CD14-positive monocyte (primary cell): ENCODE measurements at regions not wholly inside any gene's neighbourhood (a gene's known extent, or its start where the extent isn't known, plus 50 kb on each side); places are given as distances from the start of the nearest gene placed in this dataset.

Experiments used
- DNase-seq, 3 donors: peaks; one replicate each; pipeline ENCODE4 v3.0.0-alpha.2; 2011 to 2022
- H2AFZ ChIP-seq: 2 replicates; pipeline ENCODE4 v1.6.0; 2012; ENCODE audit warnings: mild to moderate bottlenecking, low read depth, low read length, inconsistent platforms; ENCODE audit not compliant: insufficient read depth, poor library complexity, severe bottlenecking
- H3K27ac ChIP-seq, 2 donors: 1 replicate in 1 of 2; 2 replicates in 1 of 2; pipeline ENCODE4 v1.5.1; 2012 to 2013; ENCODE audit warnings: low read length in 2 of 2, control low read depth in 1 of 2, inconsistent platforms in 1 of 2, low read depth in 1 of 2, mild to moderate bottlenecking in 1 of 2
- H3K27me3 ChIP-seq, 2 donors: one replicate each; pipeline versions ENCODE4 v1.6.0 to v1.6.1; 2011 to 2013; ENCODE audit warnings: low read length in 2 of 2; ENCODE audit not compliant: control insufficient read depth in 2 of 2, insufficient read depth in 2 of 2
- H3K36me3 ChIP-seq, 2 donors: replicated peaks in 1 of 2; 1 replicate in 1 of 2; 2 replicates in 1 of 2; pipeline versions ENCODE4 v1.5.1 to v1.6.1; 2012 to 2013; ENCODE audit warnings: low read length in 2 of 2, control low read depth in 1 of 2, inconsistent platforms in 1 of 2, mild to moderate bottlenecking in 1 of 2; ENCODE audit not compliant: insufficient read depth in 2 of 2, control insufficient read depth in 1 of 2
- H3K4me1 ChIP-seq, 2 donors: 1 replicate in 1 of 2; 2 replicates in 1 of 2; pipeline versions ENCODE4 v1.5.1 to v1.6.1; 2012 to 2013; ENCODE audit warnings: low read length in 2 of 2, control low read depth in 1 of 2, inconsistent platforms in 1 of 2, mild to moderate bottlenecking in 1 of 2, moderate library complexity in 1 of 2; ENCODE audit not compliant: insufficient read depth in 2 of 2, control insufficient read depth in 1 of 2
- H3K4me2 ChIP-seq: replicated peaks from 2 replicates; pipeline ENCODE3; 2012; ENCODE audit warnings: low read length, moderate library complexity, mild to moderate bottlenecking; ENCODE audit not compliant: poor library complexity, severe bottlenecking; ENCODE audit errors: extremely low read depth
- H3K4me3 ChIP-seq, 3 experiments: fragments of 200-600 bp in 1 of 3; sonication (generic) in 1 of 3; replicated peaks in 1 of 3; 1 replicate in 2 of 3; 2 replicates in 1 of 3; pipeline ENCODE4 v1.5.1; 2011 to 2013; ENCODE audit warnings: low read length in 3 of 3, mild to moderate bottlenecking in 3 of 3, control low read depth in 2 of 3, low read depth in 2 of 3, inconsistent platforms in 1 of 3, moderate library complexity in 1 of 3
- H3K79me2 ChIP-seq: 2 replicates; pipeline ENCODE4 v1.6.0; 2012; ENCODE audit warnings: mild to moderate bottlenecking, control low read depth, inconsistent platforms, low read length, moderate library complexity; ENCODE audit not compliant: insufficient read depth
- H3K9ac ChIP-seq: 2 replicates; pipeline ENCODE4 v1.6.0; 2017; ENCODE audit warnings: low read length, mild to moderate bottlenecking; ENCODE audit not compliant: insufficient read depth, poor library complexity, severe bottlenecking
- H3K9me3 ChIP-seq, 2 donors: replicated peaks in 1 of 2; 1 replicate in 1 of 2; 2 replicates in 1 of 2; pipeline versions ENCODE4 v1.5.1 to v1.6.1; 2012 to 2013; ENCODE audit warnings: low read length in 2 of 2, control low read depth in 1 of 2; ENCODE audit not compliant: control insufficient read depth in 1 of 2, insufficient read depth in 1 of 2
- H4K20me1 ChIP-seq: 2 replicates; pipeline ENCODE4 v1.6.0; 2012; ENCODE audit warnings: mild to moderate bottlenecking, low read length, control low read depth, moderate library complexity; ENCODE audit not compliant: insufficient read depth
- H3K27ac Mint-ChIP-seq, 7 donors: one replicate each; pipeline ENCODE4 v1.8.0; 2020; ENCODE audit warnings: mild to moderate bottlenecking in 7 of 7, mixed read lengths in 7 of 7, moderate library complexity in 6 of 7, inconsistent platforms in 2 of 7
- H3K27me3 Mint-ChIP-seq, 3 donors: one replicate each; pipeline ENCODE4 v1.8.0; 2021 to 2022; ENCODE audit warnings: low read depth in 3 of 3, mild to moderate bottlenecking in 3 of 3, mixed read lengths in 3 of 3, moderate library complexity in 3 of 3, inconsistent platforms in 1 of 3
- H3K36me3 Mint-ChIP-seq, 2 donors: one replicate each; pipeline ENCODE4 v1.8.0; 2020; ENCODE audit warnings: mixed read lengths in 2 of 2, inconsistent platforms in 1 of 2, mild to moderate bottlenecking in 1 of 2
- H3K4me1 Mint-ChIP-seq: one replicate; pipeline ENCODE4 v1.8.0; 2020; ENCODE audit warnings: mild to moderate bottlenecking, mixed read lengths
- H3K4me3 Mint-ChIP-seq, 2 donors: one replicate each; pipeline ENCODE4 v1.8.0; 2020; ENCODE audit warnings: mild to moderate bottlenecking in 2 of 2, mixed read lengths in 2 of 2, moderate library complexity in 1 of 2
- H3K9me3 Mint-ChIP-seq, 7 donors: one replicate each; pipeline ENCODE4 v1.8.0; 2020 to 2022; ENCODE audit warnings: mixed read lengths in 7 of 7, mild to moderate bottlenecking in 6 of 7, moderate library complexity in 6 of 7, inconsistent platforms in 2 of 7
- WGBS: methylation state at CpG from one replicate; pipeline ENCODE4 v1.1.5; 2013; ENCODE audit warnings: missing lambda C conversion rate; ENCODE audit not compliant: insufficient coverage; 5-methylcytosine and 5-hydroxymethylcytosine counted together
- intact Hi-C, 2 donors: fragments of 100-400 bp; cut with micrococcal nuclease; formaldehyde crosslinking; loops; one replicate each; pipeline versions ENCODE4 v1.15.0 to v1.15.1; 2023
- TF ChIP-seq, protein P1 (sequence below): fragments of 200-600 bp; IDR thresholded peaks from one replicate; pipeline ENCODE4 v1.8.0; 2022; ENCODE audit warnings: antibody characterized with exemption, mild to moderate bottlenecking

DNA sequence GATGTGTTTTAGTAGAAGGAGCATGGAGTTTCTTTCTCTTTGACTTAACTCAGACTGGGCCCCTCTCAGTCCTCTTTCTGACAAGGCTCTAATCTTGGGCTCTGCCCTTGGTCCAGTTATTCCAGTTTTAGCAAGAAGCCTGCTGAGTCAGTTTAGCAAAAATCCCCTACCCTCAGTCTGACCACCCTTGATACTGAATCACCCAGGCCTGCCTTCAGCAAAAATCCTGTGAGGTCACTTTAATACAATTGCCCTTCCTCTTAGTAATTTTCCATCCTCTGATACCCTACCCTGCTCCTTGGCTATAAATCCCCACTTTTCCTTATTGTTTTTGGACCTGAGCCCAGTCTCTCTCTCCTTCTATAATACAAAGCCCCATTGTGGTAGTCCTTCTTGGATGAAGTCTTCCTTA lies 326.7 kb upstream of the NOX3 start:
- no peaks in the 10 kb centered on the region for H3K36me3 ChIP-seq
- peaks cover 0 to 6% (median 3%) of the 10 kb centered on the region in 7 donors for H3K9me3 Mint-ChIP-seq
- no peaks in the 10 kb centered on the region for H3K36me3 Mint-ChIP-seq
- no peak overlapping the region for H3K4me3 ChIP-seq
- H3K4me3 Mint-ChIP-seq = no peak overlapping the region
- no peaks in the 10 kb centered on the region for H3K27me3 ChIP-seq
- DNase-seq = no peak
- TF ChIP-seq, protein P1, sequence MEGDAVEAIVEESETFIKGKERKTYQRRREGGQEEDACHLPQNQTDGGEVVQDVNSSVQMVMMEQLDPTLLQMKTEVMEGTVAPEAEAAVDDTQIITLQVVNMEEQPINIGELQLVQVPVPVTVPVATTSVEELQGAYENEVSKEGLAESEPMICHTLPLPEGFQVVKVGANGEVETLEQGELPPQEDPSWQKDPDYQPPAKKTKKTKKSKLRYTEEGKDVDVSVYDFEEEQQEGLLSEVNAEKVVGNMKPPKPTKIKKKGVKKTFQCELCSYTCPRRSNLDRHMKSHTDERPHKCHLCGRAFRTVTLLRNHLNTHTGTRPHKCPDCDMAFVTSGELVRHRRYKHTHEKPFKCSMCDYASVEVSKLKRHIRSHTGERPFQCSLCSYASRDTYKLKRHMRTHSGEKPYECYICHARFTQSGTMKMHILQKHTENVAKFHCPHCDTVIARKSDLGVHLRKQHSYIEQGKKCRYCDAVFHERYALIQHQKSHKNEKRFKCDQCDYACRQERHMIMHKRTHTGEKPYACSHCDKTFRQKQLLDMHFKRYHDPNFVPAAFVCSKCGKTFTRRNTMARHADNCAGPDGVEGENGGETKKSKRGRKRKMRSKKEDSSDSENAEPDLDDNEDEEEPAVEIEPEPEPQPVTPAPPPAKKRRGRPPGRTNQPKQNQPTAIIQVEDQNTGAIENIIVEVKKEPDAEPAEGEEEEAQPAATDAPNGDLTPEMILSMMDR = no peak
- no peak overlapping the region for H3K9ac ChIP-seq
- intact Hi-C loops = no loop called here
- no peaks in the 10 kb centered on the region for H3K79me2 ChIP-seq
- H3K9me3 ChIP-seq = peaks cover 3% of the 10 kb centered on the region in 2 donors
- no peaks in the 10 kb centered on the region for H3K27me3 Mint-ChIP-seq
- H3K27ac Mint-ChIP-seq = no peak overlapping the region
- H4K20me1 ChIP-seq = no peaks in the 10 kb centered on the region
- no peaks in the 10 kb centered on the region for H3K4me1 ChIP-seq
- H3K4me1 Mint-ChIP-seq = no peaks in the 10 kb centered on the region
- no peak overlapping the region for H2AFZ ChIP-seq
- H3K27ac ChIP-seq = no peak overlapping the region
- H3K4me2 ChIP-seq = no peak overlapping the region

DNA sequence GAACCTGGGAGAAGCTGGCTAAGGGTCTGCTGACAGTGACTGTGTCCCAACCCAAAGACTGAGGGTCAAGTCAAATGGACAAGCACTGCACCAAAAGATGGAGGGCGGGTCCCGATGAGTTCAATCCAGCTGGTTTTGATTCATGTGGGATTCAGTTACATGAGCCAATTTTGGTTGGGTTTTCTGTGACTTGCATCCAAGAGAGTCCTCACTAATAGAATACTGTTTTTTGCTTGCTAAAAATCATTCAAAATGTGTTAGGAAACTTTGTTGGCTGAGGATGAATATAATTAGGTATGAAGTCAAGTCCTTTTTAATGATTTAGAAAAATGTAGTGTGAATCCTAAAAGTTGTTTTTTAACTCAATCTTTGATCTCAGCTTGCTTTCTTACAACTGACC lies 323.8 kb upstream of the NOX3 start:
- H3K9me3 ChIP-seq = no peaks in the 10 kb centered on the region
- H3K9ac ChIP-seq = no peak overlapping the region
- no peak overlapping the region for H3K4me2 ChIP-seq
- Mint-ChIP-seq H3K27me3 (no peaks in the 10 kb centered on the region), H3K9me3 (peaks cover 0 to 3% (median 3%) of the 10 kb centered on the region in 7 donors), H3K4me1 (no peaks in the 10 kb centered on the region), H3K27ac (no peak overlapping the region), H3K36me3 (no peaks in the 10 kb centered on the region), H3K4me3 (no peak overlapping the region)
- no CpG with 5 or more reads among the region's 2 CpGs for WGBS
- no peak overlapping the region for H3K27ac ChIP-seq
- H3K36me3 ChIP-seq = no peaks in the 10 kb centered on the region
- no peaks in the 10 kb centered on the region for H3K79me2 ChIP-seq
- no peaks in the 10 kb centered on the region for H4K20me1 ChIP-seq
- H3K4me1 ChIP-seq = no peaks in the 10 kb centered on the region
- TF ChIP-seq, protein P1 = no peak
- intact Hi-C loops = no loop called here
- no peak for DNase-seq
- no peak overlapping the region for H3K4me3 ChIP-seq
- no peaks in the 10 kb centered on the region for H3K27me3 ChIP-seq
- no peak overlapping the region for H2AFZ ChIP-seq
